K562 (cell line): ENCODE measurements at regions not wholly inside any gene's neighbourhood (a gene's known extent, or its start where the extent isn't known, plus 50 kb on each side); places are given as distances from the start of the nearest gene placed in this dataset.

Source experiments
- ATAC-seq: fragments of 200-7000 bp; cut with Tn5 transposase; 3 replicates; pipeline ENCODE4 v1.9.1; 2020; ENCODE audit warnings: moderate library complexity
- BruUV-seq: library from RNA; stranded (reverse); fragments of 400-500 nt; replicated peaks from 2 replicates; lab custom pipeline; 2021; lab: Mats Ljungman, UMichigan
- CTCF ChIA-PET: fragments of 300-600 bp; formaldehyde crosslinking; extraction: SDS; loops from one replicate; lab custom pipeline; 2021; ENCODE audit warnings: low intra/inter-chr PET ratio; lab: Yijun Ruan, JAX
- POLR2A ChIA-PET: fragments of 300-600, 350-650 bp; sonication (Branson Sonifier 250); formaldehyde crosslinking; extraction: SDS; loops from one replicate; lab custom pipeline; 2021; ENCODE audit warnings: antibody characterized with exemption, inconsistent platforms; lab: Yijun Ruan, JAX
- DNase-seq, 4 experiments: peaks; one replicate each; pipeline versions ENCODE4 v3.0.0 to v3.0.0-alpha.2; 2011 to 2018; ENCODE audit warnings: low spot score in 3 of 4, mixed read lengths in 3 of 4; ENCODE audit errors: extremely low read depth in 1 of 4
- FAIRE-seq: peaks from 2 replicates; lab custom pipeline; 2011; peaks lifted over from hg19 to GRCh38; lab: Jason Lieb, UNC
- H2AFZ ChIP-seq: 2 replicates; pipeline ENCODE4 v1.6.0; 2011; ENCODE audit warnings: low read depth, low read length, control low read depth, inconsistent platforms
- H3K27ac ChIP-seq: fragments of 200-600 bp; 3 replicates; pipeline ENCODE4 v1.8.0; 2011; ENCODE audit warnings: low read depth, mild to moderate bottlenecking, control low read depth, inconsistent platforms, low read length, moderate library complexity, mixed read lengths; ENCODE audit errors: extremely low read depth
- H3K27me3 ChIP-seq, 2 experiments: fragments of 300-600 bp in 1 of 2; 2 replicates in 1 of 2; 3 replicates in 1 of 2; pipeline versions ENCODE4 v1.6.0 to v1.8.0; 2011; ENCODE audit warnings: inconsistent platforms in 2 of 2, low read length in 2 of 2, mild to moderate bottlenecking in 1 of 2, mixed read lengths in 1 of 2, moderate library complexity in 1 of 2; ENCODE audit not compliant: control insufficient read depth in 2 of 2, insufficient read depth in 2 of 2
- H3K36me3 ChIP-seq: fragments of 300-600 bp; 3 replicates; pipeline ENCODE4 v1.8.0; 2011; ENCODE audit warnings: mild to moderate bottlenecking, low read length, inconsistent platforms; ENCODE audit not compliant: control insufficient read depth, insufficient read depth
- H3K4me1 ChIP-seq, 2 experiments: fragments of 200-600 bp in 1 of 2; replicated peaks in 1 of 2; 2 replicates in 1 of 2; 3 replicates in 1 of 2; pipeline versions ENCODE4 v1.5.1 to v1.8.0; 2011; ENCODE audit warnings: inconsistent platforms in 2 of 2, low read length in 2 of 2, mild to moderate bottlenecking in 1 of 2, mixed read lengths in 1 of 2, moderate library complexity in 1 of 2; ENCODE audit not compliant: control insufficient read depth in 2 of 2, insufficient read depth in 2 of 2
- H3K4me2 ChIP-seq: 2 replicates; pipeline ENCODE4 v1.6.1; 2011; ENCODE audit warnings: low read length, control low read depth, inconsistent platforms, mixed read lengths; ENCODE audit not compliant: insufficient read depth
- H3K4me3 ChIP-seq: fragments of 200-600 bp; sonication (generic), shearing (Covaris generic); 2 replicates; pipeline ENCODE4 v1.5.1; 2016; ENCODE audit warnings: control low read depth, inconsistent platforms
- H3K79me2 ChIP-seq: fragments of 200-600 bp; 3 replicates; pipeline ENCODE4 v1.8.0; 2011; ENCODE audit warnings: low read length, inconsistent platforms; ENCODE audit not compliant: control insufficient read depth, insufficient read depth
- H3K9ac ChIP-seq, 2 experiments: 2 replicates each; pipeline versions ENCODE4 v1.6.0 to v1.6.1; 2011; ENCODE audit warnings: low read depth in 2 of 2, low read length in 2 of 2, control low read depth in 1 of 2, inconsistent platforms in 1 of 2, mild to moderate bottlenecking in 1 of 2, mixed read lengths in 1 of 2; ENCODE audit not compliant: insufficient read depth in 1 of 2
- H3K9me1 ChIP-seq: one replicate; pipeline ENCODE4 v1.6.0; 2011; ENCODE audit warnings: inconsistent platforms, mild to moderate bottlenecking, low read length, moderate library complexity; ENCODE audit not compliant: control insufficient read depth, insufficient read depth
- H3K9me3 ChIP-seq: replicated peaks from 2 replicates; pipeline ENCODE4 v1.5.1; 2011; ENCODE audit warnings: low read depth, low read length, inconsistent platforms; ENCODE audit not compliant: control insufficient read depth, insufficient read depth
- H4K20me1 ChIP-seq: replicated peaks from 2 replicates; pipeline ENCODE4 v1.6.1; 2011; ENCODE audit warnings: low read length, inconsistent platforms, mixed read lengths; ENCODE audit not compliant: control insufficient read depth, insufficient read depth
- CHD1 ChIP-seq: fragments of 200-600 bp; sonication (generic); IDR thresholded peaks from one replicate; pipeline ENCODE4 v1.6.1; 2012; ENCODE audit warnings: mild to moderate bottlenecking, moderate library complexity, low read length, inconsistent platforms
- KAT8 ChIP-seq: fragments of 450-650 bp; IDR thresholded peaks from 2 replicates; pipeline ENCODE4 v1.6.1; 2016; ENCODE audit warnings: low read depth, mild to moderate bottlenecking
- SAP30 ChIP-seq: fragments of 200-600 bp; sonication (generic); IDR thresholded peaks from 2 replicates; pipeline ENCODE4 v1.6.1; 2012; ENCODE audit warnings: borderline replicate concordance, low read depth, mild to moderate bottlenecking, moderate library complexity, low read length, control low read depth, inconsistent platforms; ENCODE audit not compliant: insufficient read depth, poor library complexity, severe bottlenecking
- ZBTB33 ChIP-seq: sonication (generic); formaldehyde crosslinking; IDR thresholded peaks from 2 replicates; pipeline ENCODE4 v1.8.1; 2023; ENCODE audit warnings: mild to moderate bottlenecking, missing genetic modification reagents
- ZNF175 ChIP-seq: fragments of 200-800 bp; sonication (Bioruptor generic); IDR thresholded peaks from 2 replicates; pipeline ENCODE4 v1.6.1; 2016; ENCODE audit warnings: low read depth, mild to moderate bottlenecking, missing genetic modification characterization, missing compliant biosample characterization
- ZNF384 ChIP-seq: IDR thresholded peaks from 2 replicates; pipeline ENCODE4 v1.6.1; 2012; ENCODE audit warnings: low read depth, low read length, improper control_type of control experiment
- ZNF561 ChIP-seq: fragments of 450-650 bp; formaldehyde crosslinking; conservative IDR thresholded peaks from 2 replicates; pipeline ENCODE4 v1.4.0; 2020; ENCODE audit warnings: mild to moderate bottlenecking, moderate library complexity
- WGBS: fragments of 100-300 bp; shearing (Covaris generic); methylation state at CpG from one replicate; pipeline ENCODE4 v1.1.6; 2016; ENCODE audit warnings: low coverage, mixed read lengths; ENCODE audit not compliant: insufficient coverage; ENCODE audit errors: missing lambda C conversion rate; 5-methylcytosine and 5-hydroxymethylcytosine counted together
- in situ Hi-C: fragments of 300-500 bp; cut with MboI; formaldehyde crosslinking; loops from 4 replicates; pipeline ENCODE4 v1.15.0; 2018; ENCODE audit warnings: inconsistent platforms, mixed read lengths
- intact Hi-C: fragments of 100-400 bp; cut with micrococcal nuclease; formaldehyde crosslinking; loops from 2 replicates; pipeline ENCODE4 v1.14.2; 2022

- no peak for TF ChIP-seq KAT8
Measured at GRCh38 chr13:72489751-72490150, 237.7 kb downstream of the MZT1 start (continued).

- Histone ChIP-seq H3K27ac (no peak overlapping the region), H3K27me3 (no peaks in the 10 kb centered on the region), H3K9ac (no peak overlapping the region), H3K4me1 (no peaks in the 10 kb centered on the region), H3K9me1 (no peaks in the 10 kb centered on the region), H4K20me1 (no peaks in the 10 kb centered on the region), H3K79me2 (no peaks in the 10 kb centered on the region), H3K4me3 (no peak overlapping the region), H3K36me3 (no peaks in the 10 kb centered on the region), H3K9me3 (no peaks in the 10 kb centered on the region), H2AFZ (no peak overlapping the region), H3K4me2 (no peak overlapping the region)
- ChIA-PET POLR2A (no interaction called here), CTCF (no interaction called here)
- intact Hi-C loops (no loop called here), in situ Hi-C loops (no loop called here)
- no TSS peak for BruUV-seq
- no peak for FAIRE-seq
- 0% methylated on average over 4 of the region's 4 CpGs for WGBS
- DNase-seq, result no peak
- no peak for ATAC-seq
- no peak for TF ChIP-seq SAP30
- TF ChIP-seq ZNF175 (CRISPR knock-in tag), result no peak
- no peak for TF ChIP-seq ZBTB33 (CRISPR knock-in tag)
- no peak for TF ChIP-seq ZNF384
- TF ChIP-seq ZNF561, result no peak
- no peak for TF ChIP-seq CHD1
Measured at GRCh38 chr13:72473321-72473720, 254.1 kb downstream of the MZT1 start.
